ENCODE measurements at regions not wholly inside any gene's neighbourhood (a gene's known extent, or its start where the extent isn't known, plus 50 kb on each side); places are given as distances from the start of the nearest gene placed in this dataset.

- TF ChIP-seq, protein P1, sequence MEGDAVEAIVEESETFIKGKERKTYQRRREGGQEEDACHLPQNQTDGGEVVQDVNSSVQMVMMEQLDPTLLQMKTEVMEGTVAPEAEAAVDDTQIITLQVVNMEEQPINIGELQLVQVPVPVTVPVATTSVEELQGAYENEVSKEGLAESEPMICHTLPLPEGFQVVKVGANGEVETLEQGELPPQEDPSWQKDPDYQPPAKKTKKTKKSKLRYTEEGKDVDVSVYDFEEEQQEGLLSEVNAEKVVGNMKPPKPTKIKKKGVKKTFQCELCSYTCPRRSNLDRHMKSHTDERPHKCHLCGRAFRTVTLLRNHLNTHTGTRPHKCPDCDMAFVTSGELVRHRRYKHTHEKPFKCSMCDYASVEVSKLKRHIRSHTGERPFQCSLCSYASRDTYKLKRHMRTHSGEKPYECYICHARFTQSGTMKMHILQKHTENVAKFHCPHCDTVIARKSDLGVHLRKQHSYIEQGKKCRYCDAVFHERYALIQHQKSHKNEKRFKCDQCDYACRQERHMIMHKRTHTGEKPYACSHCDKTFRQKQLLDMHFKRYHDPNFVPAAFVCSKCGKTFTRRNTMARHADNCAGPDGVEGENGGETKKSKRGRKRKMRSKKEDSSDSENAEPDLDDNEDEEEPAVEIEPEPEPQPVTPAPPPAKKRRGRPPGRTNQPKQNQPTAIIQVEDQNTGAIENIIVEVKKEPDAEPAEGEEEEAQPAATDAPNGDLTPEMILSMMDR (IDR thresholded peaks at IDR 0.05; ENCODE audit: low read depth, low read length, missing input control) = no peak
- TF ChIP-seq EGR1 (IDR thresholded peaks at IDR 0.05; ENCODE audit: low read depth in 2 of 2) = no peak
Observed at GRCh38 chr17:71257096-71257495, 863.7 kb upstream of the SOX9 start.

Data from liver (tissue), 3 donors.